HUDEP-2 (cell line): ENCODE measurements at regions not wholly inside any gene's neighbourhood (a gene's known extent, or its start where the extent isn't known, plus 50 kb on each side); places are given as distances from the start of the nearest gene placed in this dataset.

Experiments used
- DNase-seq, 76 experiments: peaks; one replicate each; lab custom pipeline; 2025; ENCODE audit not compliant: unreplicated experiment in 76 of 76; lab: John Stamatoyannopoulos, UW

DNA sequence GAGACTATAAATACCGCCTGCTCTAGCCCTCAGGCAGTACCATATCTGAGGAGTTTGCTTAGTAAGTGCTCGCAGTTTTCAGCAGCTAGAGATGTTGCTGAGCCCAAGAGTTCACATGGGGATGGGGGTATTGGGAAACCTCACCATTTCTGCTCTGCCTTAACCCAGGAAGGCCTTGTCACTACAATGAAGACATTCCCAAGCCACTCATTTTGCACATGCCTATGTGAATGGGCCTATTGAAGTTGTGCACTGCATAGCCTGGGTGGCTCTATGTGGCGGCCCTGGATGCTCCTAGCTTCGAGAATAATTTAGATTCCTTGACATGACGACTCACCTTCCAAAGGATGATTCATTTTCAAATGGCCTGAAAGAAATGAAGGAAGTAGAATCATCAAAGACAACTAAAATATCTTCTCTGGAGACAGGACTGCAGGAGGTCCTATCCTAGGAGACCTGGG lies 163.4 kb downstream of the ADAMTS15 start:
- DNase-seq = no peak

DNA sequence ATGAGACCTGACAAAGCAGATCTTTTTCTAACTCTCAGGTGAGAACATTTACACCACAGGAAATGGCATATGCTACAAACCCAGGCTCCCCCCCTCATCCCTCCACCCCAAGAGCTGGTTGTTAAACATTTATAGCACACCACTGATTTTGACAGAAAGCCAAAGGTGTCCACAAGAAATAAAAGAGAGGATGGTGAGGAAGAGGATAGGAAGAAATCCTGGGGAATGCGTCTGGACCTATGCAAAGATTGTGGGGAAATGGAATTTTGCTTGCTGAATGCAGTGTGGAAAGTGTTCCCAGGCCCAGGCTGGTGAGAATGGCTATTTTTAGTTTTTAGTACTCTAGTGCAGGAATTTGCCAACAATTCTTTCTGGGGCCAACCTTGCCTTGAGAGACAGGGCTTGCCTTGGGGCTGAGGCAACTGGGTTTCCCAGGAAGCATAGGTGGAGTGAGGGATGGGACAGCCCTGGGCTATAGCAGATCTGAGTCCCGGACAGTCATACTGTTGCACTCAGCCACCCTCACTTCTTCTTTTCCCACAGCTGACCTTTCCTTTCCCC lies 163.9 kb downstream of the ADAMTS15 start:
- no peak for DNase-seq

DNA sequence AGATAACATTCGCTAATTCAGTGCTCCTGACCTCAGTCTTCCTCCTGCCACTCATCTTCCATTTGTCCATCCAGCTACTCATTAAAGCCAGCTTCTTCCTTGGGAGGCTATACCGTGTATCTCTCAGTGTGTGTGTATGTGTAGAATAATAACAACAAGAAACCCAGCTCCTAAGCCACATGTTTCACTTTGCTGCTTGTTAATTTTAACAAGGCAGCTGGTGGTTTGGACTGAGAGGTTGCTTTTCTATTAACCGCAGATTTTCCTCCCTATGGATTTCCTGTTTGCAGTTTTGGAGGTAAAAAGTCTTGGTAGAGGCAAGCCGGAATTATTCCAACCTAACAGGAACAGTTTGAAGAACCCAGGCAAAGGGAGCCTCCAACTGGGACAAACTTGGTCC lies 165.0 kb downstream of the ADAMTS15 start:
- DNase-seq = no peak

DNA sequence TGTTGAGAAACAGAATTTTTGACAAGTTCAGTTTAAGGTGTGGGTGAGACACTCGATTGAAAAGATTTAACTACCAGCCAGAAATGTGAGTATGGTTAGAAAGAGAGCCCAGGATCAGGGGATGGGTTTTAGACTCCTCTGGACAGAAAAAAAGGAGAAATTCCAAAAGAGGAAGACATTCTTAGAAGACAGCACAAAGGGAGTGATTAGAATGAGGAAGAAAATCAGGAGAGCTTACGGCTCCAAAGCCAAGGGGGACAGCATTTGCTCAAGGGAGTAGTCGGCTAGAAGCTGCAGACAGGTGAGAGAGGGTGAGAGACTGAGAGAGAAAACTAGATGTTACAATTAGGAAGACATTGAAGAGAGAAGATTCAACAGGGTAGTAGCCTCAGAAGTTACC lies 166.1 kb downstream of the ADAMTS15 start:
- DNase-seq = no peak

DNA sequence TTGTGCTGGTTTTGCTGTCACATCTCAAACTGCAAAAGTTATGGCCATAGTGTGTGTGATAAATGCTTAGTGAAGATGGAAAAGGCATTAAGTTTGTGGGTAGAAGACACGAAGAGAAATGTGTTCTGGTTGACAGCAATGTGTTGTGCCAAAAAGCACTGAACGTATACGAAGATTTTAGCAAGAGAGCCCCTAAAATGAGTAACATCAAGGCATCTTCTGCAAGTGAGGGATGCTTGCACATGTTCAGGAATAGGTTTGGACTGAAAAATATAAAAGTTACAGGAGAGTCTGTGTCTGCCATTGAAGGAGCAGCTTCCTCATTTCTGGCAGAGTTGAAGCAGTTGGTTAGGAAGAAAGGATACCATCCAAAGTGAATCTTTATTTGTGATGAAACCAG lies 167.1 kb downstream of the ADAMTS15 start:
- DNase-seq = no peak

DNA sequence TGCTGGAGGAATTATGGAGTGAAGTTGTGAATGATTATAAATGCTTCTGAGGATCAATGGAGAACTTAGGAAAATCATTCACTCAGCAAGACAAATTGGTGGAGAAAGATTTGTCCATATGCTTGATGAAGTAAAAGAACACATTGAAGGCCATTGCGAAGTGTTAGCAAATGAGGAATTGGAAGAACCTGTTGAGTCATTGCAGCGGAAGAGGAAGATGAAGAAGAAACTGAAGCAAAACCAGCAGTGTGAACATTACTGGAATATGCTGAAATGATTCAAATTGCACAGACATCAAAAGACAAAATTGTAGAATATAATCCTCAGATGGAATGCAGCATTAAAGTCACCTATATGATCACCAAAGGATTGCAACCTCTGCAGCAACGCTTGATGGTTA lies 168.1 kb downstream of the ADAMTS15 start:
- no peak for DNase-seq

DNA sequence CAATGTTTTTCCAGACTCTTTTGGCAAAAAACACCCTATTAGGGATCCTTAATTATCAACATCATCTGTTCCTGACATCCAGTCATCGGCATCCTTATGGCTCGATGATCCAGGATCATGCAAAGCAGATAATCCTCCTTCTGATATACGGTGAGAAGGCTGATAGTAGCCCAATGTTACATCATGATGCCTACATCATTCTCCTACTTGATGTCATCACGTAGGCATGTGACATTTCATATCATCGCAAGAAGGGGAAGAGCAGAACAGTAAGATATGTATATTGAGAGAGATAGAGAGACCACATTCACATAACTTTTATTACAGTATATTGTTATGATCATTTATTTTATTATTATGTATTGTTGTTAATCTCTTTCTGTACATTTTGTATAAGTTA lies 168.6 kb downstream of the ADAMTS15 start:
- no peak for DNase-seq

DNA sequence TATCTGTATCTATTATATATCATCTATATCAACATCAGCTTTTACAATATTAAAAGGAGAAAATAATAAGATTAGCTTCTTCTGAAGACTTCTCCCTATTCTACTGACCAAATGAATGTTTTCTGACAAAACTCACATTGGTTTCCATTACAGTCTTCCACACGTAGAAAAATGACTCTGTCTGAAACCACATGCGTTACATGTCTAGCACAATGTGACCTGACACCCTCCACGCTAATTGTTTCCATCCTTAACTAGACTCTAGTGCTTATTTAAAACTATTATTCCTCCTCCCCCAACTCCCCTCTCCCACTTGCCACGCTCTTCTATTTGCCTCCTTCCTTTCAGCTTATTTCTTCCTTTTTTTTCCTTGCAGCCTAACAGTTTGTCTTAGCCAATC lies 172.1 kb downstream of the ADAMTS15 start:
- no peak for DNase-seq

DNA sequence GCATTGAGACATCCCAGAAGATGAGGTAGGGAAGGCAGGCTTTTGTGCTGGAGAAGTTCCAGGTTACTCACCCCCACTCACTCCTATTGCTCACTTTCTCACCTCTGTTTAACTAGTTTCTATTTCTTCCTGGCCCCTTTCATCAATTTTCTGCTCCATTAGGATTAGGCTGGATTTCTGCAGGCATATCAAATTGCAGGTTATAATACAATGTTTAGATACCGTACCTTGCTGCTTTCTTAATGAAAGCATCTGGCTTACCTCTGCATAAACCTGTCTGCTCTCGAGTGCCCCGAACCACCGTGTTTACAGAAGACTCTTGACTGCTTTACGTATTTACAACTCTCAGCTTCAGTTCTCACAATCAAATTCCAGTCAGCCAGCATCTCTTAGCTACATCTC lies 173.7 kb downstream of the ADAMTS15 start:
- DNase-seq = no peak

DNA sequence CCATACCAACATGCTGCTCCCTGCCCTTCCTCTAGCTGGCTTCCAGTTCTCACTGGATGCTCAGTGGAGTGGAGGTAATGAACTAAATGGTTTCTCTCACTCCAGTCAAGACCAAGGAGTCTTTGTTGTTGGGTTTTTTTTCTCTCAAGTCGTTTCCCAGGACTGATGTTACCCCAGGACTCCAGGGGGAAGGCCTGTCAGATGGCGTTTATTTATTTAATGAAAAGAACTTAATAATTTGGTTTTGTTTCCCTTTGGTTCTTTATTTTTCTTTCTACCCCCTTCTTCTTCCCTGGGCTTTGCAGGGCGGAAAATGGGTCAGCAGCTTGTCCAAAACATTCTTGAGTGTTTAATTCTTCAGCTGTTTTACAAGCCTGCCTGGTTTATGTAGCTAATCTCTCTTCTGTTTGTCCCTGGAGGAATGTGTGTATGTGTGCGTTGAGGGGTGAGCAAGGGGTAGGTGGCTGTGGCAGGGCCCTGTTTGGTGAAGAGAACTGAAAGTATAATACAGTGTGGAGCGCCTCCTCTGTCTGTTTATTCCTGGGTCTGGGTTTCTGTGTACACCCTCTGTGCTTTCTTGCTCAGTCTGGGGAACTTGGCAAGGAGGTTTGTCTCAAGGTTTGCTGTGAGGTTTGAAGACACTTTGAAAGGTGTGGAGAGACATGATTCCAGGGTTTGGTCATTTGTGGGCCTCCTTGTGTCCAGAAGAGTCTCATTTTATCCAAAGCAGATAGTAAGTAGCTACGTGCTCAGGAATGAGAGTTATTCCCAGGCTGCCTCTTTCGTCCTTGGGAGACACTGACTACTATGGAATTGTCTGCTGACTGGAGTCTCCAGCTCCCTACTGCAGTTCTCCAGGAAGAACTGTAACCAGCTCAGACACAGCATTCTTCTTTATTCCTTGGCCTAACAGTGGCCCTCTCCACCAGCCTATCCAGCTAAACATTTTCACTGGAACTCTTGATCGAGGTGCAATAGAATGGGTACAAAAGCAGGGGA lies 175.5 kb downstream of the ADAMTS15 start:
- DNase-seq = no peak

DNA sequence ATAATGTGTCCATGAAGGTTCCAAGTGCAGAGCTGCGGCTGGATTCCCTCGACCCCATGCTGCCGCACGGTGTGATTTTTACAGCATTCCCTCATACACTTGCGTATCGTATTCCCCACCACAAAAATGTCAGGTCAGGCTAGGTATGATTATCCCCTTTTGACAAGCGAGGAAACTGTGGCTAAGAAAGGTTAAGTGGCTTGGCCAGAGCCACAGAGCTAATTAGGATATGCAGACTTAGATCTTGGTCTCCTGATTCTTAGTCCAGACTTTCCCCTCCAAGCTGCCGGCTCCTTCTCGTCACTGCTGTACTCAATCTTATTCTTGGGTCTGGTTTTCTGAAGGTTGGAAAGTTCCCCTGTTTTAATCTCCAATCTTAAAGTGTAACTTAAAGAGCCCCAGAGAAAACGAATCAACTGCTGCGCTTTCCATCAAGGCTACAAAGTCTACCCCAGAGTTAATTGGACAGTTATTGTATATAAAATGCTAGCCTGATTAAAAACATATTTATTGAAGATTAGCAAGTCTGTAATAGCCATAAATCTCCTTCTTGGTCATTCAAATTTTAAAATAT lies 176.6 kb downstream of the ADAMTS15 start:
- DNase-seq = no peak

DNA sequence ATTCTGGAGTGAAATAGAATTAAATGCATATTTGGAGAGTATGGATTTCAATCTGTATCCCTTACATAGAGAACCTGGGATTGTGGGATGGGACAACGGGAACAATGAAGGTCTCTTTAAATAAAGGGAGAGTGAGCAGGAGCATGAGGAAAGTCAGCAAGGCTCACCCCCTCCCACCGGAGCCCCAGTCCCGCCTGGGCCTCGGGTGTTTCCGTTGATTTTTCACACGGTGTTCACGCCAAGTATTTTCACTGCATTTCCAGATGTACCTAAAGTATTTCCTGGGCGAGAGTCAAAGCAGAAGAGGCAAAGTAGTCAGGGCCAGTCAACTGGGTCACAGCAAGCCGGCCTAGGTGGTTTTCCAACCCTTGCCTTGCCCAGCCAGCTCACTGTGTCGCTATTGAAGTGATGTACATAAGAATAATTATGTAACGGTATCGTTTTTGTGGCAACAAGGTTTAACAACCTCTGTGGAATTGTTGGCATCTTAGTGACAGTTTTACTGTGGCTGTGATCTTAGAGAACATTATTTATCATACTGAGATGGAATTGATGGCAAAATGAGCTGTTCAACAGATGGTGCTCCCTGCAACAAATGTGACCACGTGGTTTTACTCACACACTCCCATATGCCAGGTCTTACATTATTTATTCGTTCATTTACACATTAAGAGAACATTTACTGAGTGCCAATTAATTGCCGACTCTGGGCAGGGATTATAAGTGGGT lies 177.3 kb downstream of the ADAMTS15 start:
- no peak for DNase-seq

DNA sequence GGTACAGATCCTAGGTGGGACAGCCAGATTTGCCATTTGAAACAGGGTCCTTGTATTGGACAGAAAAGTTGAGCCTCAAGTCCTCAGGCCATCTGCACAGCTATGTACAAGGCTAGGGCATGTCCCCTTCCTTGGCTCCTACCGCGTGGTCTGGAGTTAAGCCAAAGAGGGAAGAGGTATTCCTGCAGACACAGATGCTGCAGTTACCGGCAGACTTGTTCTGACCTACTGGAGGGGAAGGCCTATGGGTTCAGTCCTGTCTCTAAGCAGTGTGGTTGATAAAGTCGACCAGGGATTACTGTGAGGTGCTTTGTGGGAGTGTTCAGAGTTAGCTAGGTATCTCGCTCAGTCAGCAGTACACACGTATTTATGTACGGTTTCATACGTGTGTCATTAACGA lies 180.6 kb downstream of the ADAMTS15 start:
- DNase-seq = no peak

DNA sequence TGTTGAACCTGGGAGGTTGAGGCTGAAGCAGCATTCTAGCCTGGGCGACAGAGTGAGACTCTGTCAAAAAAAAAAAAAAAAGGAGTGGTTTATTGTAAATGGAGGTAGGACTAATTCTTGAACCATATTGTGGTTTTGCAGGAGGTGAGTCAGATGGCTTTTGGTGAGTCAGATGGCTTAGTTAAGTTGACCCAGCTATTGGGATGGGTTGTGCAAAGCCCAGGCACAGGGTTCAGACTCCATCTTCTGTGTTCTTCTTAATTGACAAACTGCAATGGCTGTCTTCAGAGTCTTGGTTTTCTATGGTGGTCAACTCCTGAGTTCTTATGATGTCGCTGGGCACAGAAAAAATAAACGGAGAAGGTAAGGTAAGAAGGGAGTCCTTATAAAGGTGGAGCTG lies 182.7 kb downstream of the ADAMTS15 start:
- no peak for DNase-seq

DNA sequence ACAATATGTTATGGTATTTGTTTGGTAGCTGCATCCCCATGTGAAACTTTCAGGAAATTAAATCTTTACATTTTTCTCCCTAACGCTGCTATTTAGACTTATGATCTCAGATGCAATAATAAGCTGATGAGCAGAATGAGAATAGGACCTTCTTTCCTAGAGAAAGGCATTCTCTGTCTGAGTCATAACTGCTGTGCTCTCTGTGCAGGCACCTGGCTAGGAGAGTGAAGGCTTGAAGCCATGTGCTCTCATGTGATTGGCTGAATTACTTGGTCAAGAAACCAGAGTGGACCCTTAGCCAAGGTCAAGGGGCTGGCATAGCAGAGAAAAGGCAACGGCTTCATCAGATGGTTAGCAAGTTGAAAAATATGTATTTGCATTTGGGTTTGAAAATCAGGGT lies 185.0 kb downstream of the ADAMTS15 start:
- no peak for DNase-seq

DNA sequence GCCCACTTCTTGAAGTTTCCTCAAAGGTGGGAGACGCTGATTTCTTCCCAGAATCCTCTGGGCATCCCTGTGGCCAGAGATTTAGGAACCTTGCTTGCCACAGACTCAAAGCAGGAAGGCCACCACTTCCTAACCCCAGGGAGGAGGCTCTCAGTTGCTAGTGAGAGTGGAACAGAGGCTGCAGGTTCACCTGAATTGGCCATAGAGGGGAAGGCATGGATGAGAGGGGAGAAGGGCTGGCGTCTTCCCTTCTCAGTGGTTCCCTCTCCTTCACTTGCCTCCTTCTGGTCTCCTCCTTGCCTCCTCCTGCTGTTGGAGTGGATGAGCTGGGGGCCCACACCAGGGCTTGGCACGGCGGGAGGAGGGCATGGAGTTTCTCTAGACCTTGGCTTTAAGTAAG lies 185.7 kb downstream of the ADAMTS15 start:
- no peak for DNase-seq

DNA sequence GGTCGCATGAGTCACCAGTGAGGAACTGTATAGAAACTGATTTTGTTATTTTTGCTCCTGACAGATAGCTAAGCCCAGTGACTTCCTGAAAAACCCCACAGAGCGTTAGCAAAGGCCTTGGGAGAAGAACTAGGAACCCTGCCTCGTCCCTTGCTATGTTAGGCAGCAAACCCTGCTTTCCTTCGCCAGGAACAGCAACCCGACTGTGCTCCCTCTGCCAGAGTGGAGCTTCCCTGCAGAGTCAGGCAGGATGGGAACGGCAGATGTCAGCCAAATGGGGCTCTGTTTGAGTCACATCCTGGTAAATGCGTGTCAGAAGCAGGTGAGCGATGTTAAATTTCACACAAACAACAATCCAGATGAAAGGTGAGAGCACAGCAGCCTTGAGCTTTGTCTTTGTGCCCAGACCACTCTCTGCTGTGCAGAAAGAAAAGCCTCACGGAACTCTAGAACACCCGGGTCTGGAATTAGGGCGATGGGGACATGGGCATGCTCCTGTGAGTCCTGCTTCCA lies 186.6 kb downstream of the ADAMTS15 start:
- DNase-seq = no peak

DNA sequence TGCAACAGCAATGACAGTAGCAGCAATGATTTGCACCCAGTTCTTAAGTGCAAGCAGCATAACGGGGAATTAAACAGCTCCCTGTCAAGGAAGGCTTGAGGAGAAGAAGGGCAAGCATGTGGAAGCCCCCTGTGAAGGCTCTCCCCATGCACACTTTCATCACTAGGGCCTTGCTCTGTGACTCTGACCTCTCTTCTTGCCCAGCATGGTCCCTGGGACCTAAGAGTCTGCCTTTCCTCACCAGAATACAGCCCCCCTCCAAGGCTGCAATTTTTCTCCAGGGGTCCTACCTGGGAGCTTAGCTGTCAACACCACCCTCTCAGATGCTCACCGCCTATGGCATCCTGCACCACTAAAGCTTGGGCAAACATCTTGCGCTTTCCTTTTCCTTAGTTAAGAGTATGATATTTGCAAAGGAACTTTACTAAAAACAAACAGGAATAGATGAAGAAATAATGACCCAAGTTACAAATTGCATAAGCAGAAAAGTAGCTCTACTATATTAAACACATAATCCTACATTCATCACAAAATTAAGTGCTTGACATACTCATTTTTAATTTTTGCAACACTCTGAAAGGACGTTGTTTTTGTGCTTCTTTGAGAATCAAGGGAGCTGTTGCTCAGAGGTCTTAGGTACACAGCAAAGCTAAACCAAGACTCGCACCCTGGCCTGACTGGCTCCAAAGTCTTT lies 187.6 kb downstream of the ADAMTS15 start:
- DNase-seq = no peak

DNA sequence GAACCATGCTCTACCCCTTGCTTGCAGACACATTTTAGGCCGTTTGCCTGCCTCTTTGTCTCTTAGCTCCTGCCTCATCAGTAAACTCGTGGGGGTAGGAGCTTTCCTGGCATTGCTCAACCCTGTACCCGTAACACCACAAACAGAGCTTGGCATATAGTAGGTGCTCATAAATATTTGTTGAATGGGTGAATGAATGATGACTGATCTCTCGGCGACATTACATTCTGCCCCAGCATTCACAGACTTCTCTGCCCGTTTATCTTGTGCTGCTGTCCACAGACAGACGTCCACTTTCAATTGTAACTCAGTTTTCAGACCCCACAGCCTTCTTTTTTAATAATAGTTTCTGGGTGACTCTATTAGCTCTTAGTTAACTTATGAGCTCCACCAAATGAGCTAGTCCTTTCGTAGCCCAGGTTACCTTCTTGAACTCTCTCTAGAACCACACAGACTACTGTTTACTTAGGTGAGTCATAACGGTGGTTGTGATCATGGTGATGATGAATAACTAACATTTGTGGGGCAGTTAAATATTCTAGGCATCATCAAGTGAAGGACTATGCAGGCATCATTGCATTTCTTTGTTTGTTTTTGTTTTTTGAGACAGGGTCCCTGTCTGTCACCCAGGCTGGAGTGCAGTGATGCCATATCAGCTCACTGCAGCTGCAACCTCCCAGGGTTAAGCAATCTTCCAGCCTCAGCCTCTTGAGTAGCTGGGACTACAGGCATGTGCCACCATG lies 188.4 kb downstream of the ADAMTS15 start:
- no peak for DNase-seq

DNA sequence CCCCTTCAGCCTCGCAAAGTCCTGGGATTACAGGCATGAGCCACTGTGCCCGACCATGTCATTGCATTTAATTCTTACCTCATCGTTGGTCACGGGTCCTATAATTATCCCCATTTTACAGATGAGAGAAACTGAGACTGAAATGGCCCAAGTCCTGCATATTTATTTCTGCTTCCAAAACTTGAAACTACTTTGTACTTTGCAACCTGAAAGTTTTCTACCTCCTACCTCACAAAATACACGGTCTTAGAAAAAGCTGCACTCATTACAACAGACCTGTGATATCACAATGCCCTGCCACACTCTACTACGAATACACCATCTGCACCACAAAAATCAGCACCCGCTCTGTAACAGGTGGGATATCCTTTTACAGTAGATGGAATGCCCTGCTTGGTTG lies 189.1 kb downstream of the ADAMTS15 start:
- no peak for DNase-seq
